ENCODE measurements at regions not wholly inside any gene's neighbourhood (a gene's known extent, or its start where the extent isn't known, plus 50 kb on each side); places are given as distances from the start of the nearest gene placed in this dataset.

DNA sequence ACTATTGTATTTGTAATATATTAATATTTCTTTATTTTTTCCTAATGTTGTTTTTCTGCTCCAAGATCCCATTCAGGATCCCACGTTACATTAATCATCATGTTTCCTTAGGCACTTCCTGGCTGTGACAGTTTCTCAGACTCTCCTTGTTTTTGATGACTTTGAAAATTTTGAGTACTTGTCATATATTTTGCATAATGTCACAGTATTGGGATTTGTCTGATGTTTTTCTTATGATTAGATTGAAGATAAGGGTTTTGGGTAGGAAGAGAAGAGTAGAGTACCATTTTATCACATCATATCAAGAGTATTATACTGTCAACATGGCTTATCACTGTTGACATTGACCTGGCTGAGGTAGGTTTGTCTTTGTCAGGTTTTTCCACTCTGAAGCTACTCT is 146.3 kb upstream of the TPK1 start:
- TF ChIP-seq POLR2AphosphoS5 (IDR thresholded peaks at IDR 0.05; ENCODE audit: low read depth, low read length), result no peak
- DNase-seq (ENCODE audit: insufficient read length) (no peak), FAIRE-seq (no peak)

DNA sequence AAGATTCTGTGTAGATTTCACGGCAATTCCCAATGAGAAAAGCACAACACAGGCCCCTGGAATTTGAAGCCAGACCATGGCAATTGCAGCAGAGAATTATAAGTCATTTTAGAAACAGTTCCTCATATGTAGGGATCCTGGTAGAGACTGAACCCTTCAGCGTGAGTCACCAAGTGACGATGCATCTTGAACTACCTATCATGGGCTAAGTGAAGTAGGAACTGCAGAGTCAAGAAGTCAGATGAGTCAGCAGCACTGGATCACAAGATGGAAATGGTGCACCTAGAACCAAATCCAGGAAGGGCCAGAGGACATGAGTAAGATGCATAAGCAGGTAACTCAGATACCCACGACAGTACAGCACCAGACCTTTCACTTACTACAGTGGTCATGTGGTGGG is 140.0 kb upstream of the TPK1 start:
- no peak for DNase-seq (ENCODE audit: insufficient read length)
- FAIRE-seq, result no peak
- no peak for TF ChIP-seq POLR2AphosphoS5 (IDR thresholded peaks at IDR 0.05; ENCODE audit: low read depth, low read length)
- no peak for TF ChIP-seq POLR2A (IDR thresholded peaks at IDR 0.05; ENCODE audit: low read depth, low read length)
- no peak for TF ChIP-seq TAF1 (IDR thresholded peaks at IDR 0.05; ENCODE audit: borderline replicate concordance, low read depth, low read length)

DNA sequence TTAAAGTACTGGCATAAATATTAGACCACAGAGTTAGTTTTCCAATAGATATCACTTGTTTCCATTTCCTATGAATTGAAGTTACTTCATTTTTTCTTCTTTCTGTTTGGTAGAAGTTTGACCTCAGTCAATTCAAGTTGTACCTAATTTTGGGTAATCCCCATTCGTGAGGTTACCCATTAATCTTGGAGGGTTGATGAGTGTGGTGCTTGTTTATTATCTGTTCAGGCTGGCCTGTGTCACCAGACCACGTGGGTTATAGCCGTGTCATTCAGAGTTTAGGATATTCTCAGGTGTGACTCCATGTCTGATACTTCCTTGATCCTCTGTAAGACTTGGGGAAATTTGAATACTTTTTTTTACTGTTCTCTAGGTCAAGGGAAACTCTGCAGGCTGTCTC is 133.9 kb upstream of the TPK1 start:
- TF ChIP-seq POLR2AphosphoS5 (IDR thresholded peaks at IDR 0.05; ENCODE audit: low read depth, low read length) (no peak), POLR2A (IDR thresholded peaks at IDR 0.05; ENCODE audit: low read depth, low read length) (no peak), TAF1 (IDR thresholded peaks at IDR 0.05; ENCODE audit: borderline replicate concordance, low read depth, low read length) (no peak)
- no peak for FAIRE-seq
- DNase-seq (ENCODE audit: insufficient read length), result no peak

DNA sequence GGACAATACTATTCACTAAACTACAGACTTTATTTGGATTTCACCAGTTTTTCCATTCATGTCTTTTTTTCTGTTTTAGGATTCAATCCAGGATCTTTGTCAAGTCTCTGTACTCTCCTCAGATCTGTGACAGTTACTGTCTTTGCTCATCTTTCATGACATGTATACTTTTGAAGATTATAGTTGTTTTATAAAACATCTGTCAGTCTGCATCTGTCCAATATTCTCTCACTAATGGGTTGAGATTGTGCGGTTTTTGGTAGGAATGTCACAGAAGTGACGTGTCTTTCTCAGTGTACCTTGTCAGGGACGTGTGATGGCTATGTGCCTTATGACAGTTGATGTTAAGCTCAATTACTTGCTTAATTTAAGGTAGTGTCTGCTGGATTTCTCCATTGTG is 124.9 kb upstream of the TPK1 start:
- DNase-seq (ENCODE audit: insufficient read length) (no peak), FAIRE-seq (no peak)

DNA sequence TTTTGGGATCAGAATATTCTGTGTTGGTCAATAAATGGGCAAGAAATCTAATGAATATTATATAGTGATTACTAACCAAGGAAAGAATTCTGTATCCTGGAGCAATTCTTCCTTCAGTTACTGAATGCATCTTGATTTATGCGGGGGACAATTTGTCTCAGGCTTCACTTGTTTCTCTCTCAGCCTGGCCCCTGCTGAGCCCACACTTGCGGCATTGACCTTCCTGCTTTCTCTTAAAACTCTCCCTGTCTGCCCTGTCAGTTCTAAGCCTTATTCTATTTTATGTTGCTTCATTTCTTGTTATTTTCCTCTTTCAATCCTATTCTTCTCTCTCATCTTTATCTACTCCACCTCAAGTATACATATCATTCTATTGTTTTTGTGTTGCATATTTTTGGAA is 122.1 kb upstream of the TPK1 start:
- TF ChIP-seq POLR2AphosphoS5 (IDR thresholded peaks at IDR 0.05; ENCODE audit: low read depth, low read length) (no peak), TAF1 (IDR thresholded peaks at IDR 0.05; ENCODE audit: borderline replicate concordance, low read depth, low read length) (no peak), POLR2A (IDR thresholded peaks at IDR 0.05; ENCODE audit: low read depth, low read length) (no peak)
- FAIRE-seq, result no peak
- DNase-seq (ENCODE audit: insufficient read length), result no peak

More for the DNA sequence above, 124.9 kb upstream of the TPK1 start:
- TF ChIP-seq TAF1 (IDR thresholded peaks at IDR 0.05; ENCODE audit: borderline replicate concordance, low read depth, low read length) (no peak), POLR2A (IDR thresholded peaks at IDR 0.05; ENCODE audit: low read depth, low read length) (no peak), POLR2AphosphoS5 (IDR thresholded peaks at IDR 0.05; ENCODE audit: low read depth, low read length) (no peak)

DNA sequence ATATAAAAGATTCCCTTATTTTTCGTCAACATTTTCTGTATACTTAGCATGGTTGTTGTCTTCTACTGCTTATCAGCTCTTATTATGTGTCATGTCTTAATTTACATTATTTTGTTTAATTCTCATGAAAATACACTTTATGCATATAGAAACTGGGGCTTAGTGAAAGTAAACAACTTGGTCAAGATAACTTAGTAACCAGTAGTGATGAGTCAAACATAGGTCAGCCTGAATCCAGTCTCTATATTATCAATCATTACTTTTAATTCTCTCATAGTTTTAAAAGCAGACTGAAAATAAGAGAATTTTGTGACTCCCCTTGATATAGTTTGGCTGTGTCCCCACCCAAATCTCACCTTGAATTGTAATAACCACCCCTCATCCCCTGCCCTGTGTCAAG is 119.6 kb upstream of the TPK1 start:
- TF ChIP-seq POLR2A (IDR thresholded peaks at IDR 0.05; ENCODE audit: low read depth, low read length), result no peak
- TF ChIP-seq TAF1 (IDR thresholded peaks at IDR 0.05; ENCODE audit: borderline replicate concordance, low read depth, low read length), result no peak
- TF ChIP-seq POLR2AphosphoS5 (IDR thresholded peaks at IDR 0.05; ENCODE audit: low read depth, low read length), result no peak
- DNase-seq (ENCODE audit: insufficient read length) (no peak), FAIRE-seq (no peak)

DNA sequence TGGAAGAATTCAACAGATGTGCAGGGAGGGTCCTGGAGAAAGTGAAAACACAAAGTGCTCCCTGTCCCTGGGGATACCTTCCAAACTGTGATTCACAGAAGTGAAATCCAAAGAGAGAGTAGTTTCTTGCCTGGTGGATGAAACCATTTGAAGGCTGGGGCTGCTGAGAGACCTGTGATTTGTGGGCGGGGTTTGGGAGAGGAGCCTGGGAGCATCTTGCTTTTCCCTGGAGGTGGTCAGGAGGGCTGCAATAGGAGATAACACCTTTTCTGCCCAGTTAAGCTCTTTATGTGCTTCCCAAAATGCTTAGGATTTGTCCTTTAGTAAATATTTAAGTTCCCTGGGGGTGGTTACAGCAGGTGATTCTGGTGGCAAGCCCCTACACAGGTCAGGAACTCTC is 105.3 kb upstream of the TPK1 start:
- DNase-seq (ENCODE audit: insufficient read length) (no peak), FAIRE-seq (no peak)

DNA sequence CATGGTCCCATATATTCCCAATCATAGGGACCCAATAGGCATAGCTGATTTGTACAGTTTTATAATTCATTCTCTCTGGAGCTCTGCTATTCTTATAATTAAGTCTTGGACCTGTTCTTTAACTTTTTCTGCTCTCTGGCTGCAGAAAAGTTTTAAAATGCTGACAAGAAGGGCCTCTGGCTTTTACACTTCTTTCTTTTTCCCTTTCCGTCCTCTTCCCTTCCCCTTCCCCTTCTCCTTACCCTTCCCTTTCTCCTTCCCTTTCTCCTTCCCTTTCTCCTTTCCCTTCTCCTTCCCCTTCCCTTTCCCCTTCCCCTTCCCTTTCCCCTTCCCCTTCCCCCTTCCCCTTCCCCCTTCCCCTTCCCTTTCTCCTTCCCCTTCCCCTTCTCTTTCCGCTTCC is 101.3 kb upstream of the TPK1 start:
- DNase-seq (ENCODE audit: insufficient read length) (no peak), FAIRE-seq (no peak)
- TF ChIP-seq POLR2A (IDR thresholded peaks at IDR 0.05; ENCODE audit: low read depth, low read length) (no peak), TAF1 (IDR thresholded peaks at IDR 0.05; ENCODE audit: borderline replicate concordance, low read depth, low read length) (no peak), POLR2AphosphoS5 (IDR thresholded peaks at IDR 0.05; ENCODE audit: low read depth, low read length) (no peak)

More for the DNA sequence above, 105.3 kb upstream of the TPK1 start:
- TF ChIP-seq POLR2A (IDR thresholded peaks at IDR 0.05; ENCODE audit: low read depth, low read length) (no peak), POLR2AphosphoS5 (IDR thresholded peaks at IDR 0.05; ENCODE audit: low read depth, low read length) (no peak), TAF1 (IDR thresholded peaks at IDR 0.05; ENCODE audit: borderline replicate concordance, low read depth, low read length) (no peak)

DNA sequence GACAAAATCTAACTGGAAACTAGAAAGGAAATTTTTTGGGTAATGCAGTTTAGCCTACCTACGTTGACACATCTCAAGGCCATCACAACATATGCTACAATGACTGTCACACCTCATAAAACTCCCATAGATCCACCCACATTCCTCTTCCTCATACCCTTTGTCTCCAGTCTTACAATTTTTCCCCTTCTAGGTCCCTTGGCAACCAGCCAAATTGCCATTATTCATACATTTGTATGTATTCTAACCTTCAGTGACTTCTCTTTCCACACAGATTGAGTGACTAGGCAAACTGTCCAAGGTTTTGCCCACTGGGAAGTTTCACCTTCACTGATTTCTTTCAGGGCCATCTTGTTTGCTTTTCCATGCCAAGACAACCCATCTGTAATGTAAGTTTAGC is 100.5 kb upstream of the TPK1 start:
- FAIRE-seq (no peak), DNase-seq (ENCODE audit: insufficient read length) (no peak)
- TF ChIP-seq POLR2AphosphoS5 (IDR thresholded peaks at IDR 0.05; ENCODE audit: low read depth, low read length), result no peak
- TF ChIP-seq TAF1 (IDR thresholded peaks at IDR 0.05; ENCODE audit: borderline replicate concordance, low read depth, low read length), result no peak
- no peak for TF ChIP-seq POLR2A (IDR thresholded peaks at IDR 0.05; ENCODE audit: low read depth, low read length)

DNA sequence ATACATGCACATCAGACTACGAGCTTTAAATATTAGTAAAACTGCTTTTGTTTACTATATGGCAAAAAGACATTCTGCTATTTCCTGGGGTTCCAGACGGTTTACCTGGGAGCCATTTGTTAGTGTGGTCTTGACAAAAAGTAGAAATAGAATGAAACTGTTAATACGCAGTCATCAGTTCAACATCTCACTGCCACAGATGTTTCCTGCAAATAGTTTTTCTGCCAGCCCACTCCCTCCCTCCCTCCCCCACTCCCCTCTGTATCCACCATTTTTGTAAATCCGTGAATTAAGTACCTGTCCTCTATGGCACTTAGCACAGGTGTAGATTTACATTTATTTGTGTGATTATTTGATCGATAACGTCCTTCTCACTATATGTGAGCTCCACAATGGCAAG is 74.6 kb upstream of the TPK1 start:
- FAIRE-seq (no peak), DNase-seq (ENCODE audit: insufficient read length) (no peak)
- TF ChIP-seq TAF1 (IDR thresholded peaks at IDR 0.05; ENCODE audit: borderline replicate concordance, low read depth, low read length), result no peak
- no peak for TF ChIP-seq POLR2A (IDR thresholded peaks at IDR 0.05; ENCODE audit: low read depth, low read length)
- no peak for TF ChIP-seq POLR2AphosphoS5 (IDR thresholded peaks at IDR 0.05; ENCODE audit: low read depth, low read length)

DNA sequence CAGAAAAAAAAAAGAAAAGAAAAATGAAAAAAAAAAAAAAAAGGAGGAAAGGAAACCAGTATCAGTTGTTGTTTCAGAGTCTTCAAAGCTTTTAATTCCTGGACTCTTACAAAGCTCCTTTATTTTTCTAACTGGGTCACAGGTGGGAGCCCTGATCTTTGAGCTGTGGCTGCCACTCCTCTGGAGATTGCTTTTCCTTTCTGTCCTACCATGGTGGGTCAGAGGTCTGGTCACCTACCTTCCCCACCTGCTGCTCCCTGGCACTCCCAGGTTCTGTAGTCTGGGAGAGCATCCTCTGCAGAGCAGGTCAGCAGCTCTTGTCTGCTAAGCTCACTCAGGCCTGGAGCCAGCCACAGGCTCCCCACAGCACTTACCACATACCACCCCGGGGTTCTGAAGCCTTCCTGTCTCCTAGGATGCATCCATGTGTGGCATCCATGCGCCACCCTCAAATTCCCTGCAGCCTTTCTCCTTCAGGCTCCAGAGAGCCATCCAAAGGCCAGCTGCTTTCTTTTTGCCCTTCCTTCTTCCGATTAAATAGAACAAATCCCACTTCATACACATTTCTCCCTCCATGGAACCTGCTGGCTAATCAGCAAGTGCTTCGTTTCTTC is 73.2 kb upstream of the TPK1 start:
- TF ChIP-seq POLR2AphosphoS5 (IDR thresholded peaks at IDR 0.05; ENCODE audit: low read depth, low read length) (no peak), POLR2A (IDR thresholded peaks at IDR 0.05; ENCODE audit: low read depth, low read length) (no peak), TAF1 (IDR thresholded peaks at IDR 0.05; ENCODE audit: borderline replicate concordance, low read depth, low read length) (no peak)
- DNase-seq (ENCODE audit: insufficient read length) (no peak), FAIRE-seq (no peak)

DNA sequence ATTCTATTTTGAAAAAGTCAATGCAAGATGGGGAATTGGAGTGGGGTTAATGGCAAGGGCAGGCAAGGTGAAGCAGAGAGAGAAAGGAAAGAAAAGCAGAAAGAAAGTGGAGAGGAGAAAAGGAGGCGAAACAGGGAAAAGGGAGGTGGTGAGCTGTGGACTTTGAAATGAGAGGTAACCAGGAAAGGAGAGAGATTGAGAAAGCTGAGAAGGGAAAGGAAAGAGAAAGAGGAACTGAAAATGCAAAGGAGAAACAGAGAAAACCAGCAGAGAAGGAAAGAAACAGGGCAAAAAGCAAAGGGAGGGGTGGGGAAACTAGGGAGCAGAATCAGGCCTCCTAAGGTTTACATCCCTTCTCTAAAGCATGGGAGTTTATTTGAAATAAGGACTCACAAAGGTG is 72.5 kb upstream of the TPK1 start:
- DNase-seq (ENCODE audit: insufficient read length), result no peak
- no peak for TF ChIP-seq POLR2AphosphoS5 (IDR thresholded peaks at IDR 0.05; ENCODE audit: low read depth, low read length)
- TF ChIP-seq POLR2A (IDR thresholded peaks at IDR 0.05; ENCODE audit: low read depth, low read length), result no peak
- TF ChIP-seq TAF1 (IDR thresholded peaks at IDR 0.05; ENCODE audit: borderline replicate concordance, low read depth, low read length), result no peak
- no peak for FAIRE-seq

DNA sequence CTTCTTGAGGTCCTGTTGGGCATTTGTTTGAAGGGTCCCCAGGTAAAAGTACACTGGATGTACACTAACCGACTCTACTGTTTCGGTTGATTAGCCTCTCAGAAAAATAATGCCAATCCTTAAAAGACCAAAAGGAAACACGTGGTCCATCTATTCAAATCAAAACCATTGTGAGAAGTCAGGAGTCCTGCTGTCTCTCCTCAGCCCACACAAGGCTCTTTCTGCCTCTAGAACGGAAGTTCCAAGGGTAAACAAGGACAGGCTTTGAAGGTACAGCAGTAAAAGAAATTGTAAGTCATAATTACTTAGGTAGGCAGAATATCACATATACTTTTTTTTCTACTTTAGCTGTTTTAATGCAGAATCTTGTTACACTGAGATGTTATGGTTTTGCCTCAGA is 71.7 kb upstream of the TPK1 start:
- TF ChIP-seq POLR2A (IDR thresholded peaks at IDR 0.05; ENCODE audit: low read depth, low read length), result no peak
- no peak for TF ChIP-seq TAF1 (IDR thresholded peaks at IDR 0.05; ENCODE audit: borderline replicate concordance, low read depth, low read length)
- no peak for TF ChIP-seq POLR2AphosphoS5 (IDR thresholded peaks at IDR 0.05; ENCODE audit: low read depth, low read length)
- no peak for FAIRE-seq
- no peak for DNase-seq (ENCODE audit: insufficient read length)
